ENCODE measurements at regions not wholly inside any gene's neighbourhood (a gene's known extent, or its start where the extent isn't known, plus 50 kb on each side); places are given as distances from the start of the nearest gene placed in this dataset.

DNA sequence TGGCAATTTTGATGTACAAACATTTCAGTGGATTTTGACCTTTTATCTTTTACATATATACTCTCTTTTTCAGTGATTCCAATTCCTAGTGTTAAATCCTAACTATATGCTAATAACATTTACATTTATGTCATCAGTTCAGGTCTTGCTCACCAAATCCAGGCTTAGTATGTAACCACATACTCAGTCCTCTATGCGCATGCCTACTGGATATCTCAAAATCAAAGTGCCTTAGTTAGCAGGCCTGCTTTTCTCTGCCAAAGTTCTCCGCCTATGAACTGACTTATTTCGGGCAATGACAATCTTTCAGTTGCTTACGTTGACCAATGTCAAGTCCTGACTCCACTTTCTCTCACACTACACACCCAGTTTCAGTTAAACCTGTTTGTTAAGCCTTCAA, 478.5 kb upstream of the SLITRK1 start:
- DNase-seq (ENCODE audit: low spot score): no peak

DNA sequence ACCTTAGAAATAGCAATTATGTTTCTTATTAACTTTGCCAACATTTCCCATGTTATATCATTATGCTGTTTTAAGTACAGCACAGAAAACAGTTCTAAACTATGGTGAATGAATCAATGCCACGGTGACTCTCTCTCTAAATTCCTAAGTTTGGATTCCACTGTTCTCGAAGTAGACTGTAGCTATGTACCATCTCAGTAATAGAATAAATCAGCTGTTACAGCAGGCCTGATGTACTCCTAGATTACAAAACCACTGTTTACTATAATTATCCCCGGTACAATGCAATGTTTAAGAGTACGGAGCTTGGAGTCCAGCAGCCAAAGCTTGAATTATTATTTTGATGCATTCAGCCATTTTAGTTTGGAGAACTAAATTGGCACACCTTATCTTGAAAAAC, 476.3 kb upstream of the SLITRK1 start:
- no peak for DNase-seq (ENCODE audit: low spot score)

- DNase-seq (ENCODE audit: low spot score): no peak
These were observed 470.7 kb upstream of the SLITRK1 start for GRCh38 chr13:84352946-84353345.

GRCh38 chr13:84339456-84339855, 457.2 kb upstream of the SLITRK1 start:
- DNase-seq (ENCODE audit: low spot score): no peak

GRCh38 chr13:84332346-84332745, 450.1 kb upstream of the SLITRK1 start:
- no peak for DNase-seq (ENCODE audit: low spot score)

GRCh38 chr13:84315527-84315926, 433.3 kb upstream of the SLITRK1 start:
- no peak for DNase-seq (ENCODE audit: low spot score)

DNA sequence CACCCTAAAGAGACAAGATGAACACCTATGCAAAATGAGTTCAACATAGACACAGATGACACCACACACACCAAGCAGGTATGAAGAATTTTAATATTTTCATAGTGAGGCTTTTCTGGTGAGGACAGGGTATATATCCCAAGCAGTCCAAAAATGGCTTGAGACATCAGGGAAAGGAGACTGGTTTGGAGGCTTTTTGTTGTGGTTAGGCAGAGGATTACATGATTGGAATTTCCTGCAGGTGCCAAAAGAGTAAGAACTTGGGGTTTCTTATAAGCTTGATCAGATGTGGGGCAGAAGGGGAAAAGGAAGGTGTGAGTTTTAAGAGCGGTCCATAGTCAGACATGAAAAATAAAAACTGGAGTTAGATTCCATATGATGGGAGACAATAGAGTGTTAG, 420.8 kb upstream of the SLITRK1 start:
- DNase-seq (ENCODE audit: low spot score): no peak

DNA sequence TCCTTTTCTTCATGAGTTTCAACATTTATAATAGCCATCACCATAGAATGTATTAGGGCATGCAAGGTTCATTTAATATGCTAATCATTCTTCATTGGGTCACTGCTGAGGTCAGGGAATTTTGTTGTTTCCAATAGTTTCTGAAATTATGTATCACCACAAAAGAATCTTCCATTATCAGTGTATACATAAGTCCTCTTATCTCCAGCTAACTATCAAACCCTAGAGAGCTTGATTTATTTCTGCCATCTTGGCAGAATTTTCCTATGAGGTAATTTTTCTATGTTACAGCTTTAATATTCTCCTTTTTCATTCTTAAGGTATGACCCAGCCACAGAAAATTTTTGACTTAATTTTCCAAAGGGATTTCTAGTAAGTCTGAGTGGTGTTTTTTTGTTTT, 415.0 kb upstream of the SLITRK1 start:
- no peak for DNase-seq (ENCODE audit: low spot score)

DNA sequence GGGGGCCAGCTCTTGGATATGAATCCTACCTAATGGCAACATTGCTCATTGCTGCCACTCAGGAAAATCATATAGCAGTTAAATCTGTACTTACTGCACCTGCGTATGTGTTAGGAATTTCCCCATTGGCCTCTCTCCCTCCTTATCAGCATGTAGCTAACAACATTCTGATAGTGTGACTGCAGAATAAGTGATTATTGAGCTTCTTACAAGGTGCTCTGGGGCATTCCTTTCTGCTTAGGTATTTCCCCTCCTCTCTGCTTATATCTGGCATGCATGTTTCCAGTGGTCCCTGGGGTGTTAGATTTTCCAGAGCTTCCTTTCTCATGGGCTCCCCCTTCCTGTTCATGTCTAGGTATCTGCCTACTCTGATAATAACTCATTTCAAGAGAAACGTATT, 414.1 kb upstream of the SLITRK1 start:
- no peak for DNase-seq (ENCODE audit: low spot score)

DNA sequence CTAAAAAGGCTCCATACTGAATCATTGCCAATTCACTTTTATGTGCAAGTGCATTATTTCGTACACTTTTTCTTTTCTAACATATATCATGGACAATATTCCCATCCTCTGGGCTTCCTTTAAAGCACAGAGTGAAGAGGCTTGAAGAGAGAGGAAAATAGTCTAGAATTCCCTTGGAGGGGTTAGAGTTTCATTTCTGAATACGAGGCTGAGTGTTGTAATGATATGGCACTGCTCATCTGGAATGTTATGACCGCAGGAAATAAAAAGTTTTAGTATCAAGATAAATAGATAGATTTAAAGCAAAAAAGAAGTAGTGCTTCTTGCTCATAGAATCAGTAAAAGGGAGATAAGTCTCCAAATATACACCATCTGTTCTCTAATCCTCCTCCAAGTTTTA, 412.3 kb upstream of the SLITRK1 start:
- no peak for DNase-seq (ENCODE audit: low spot score)

DNA sequence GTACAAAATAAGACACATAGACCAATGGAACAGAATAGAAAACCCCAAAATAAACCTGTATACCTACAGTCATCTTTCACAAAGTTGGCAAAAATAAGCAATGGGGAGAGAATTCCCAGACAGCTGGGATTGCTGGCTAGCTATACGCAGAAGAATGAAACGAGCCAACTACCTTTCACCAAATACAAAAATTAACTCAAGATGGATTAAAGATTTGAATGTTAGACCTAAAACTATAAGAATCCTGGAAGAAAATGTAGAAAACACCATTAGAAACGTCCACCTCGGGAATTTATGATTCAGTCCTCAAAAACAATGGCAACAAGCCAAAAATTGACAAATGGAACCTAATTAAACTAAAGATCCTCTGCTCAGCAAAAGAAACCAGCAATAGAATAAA, 408.1 kb upstream of the SLITRK1 start:
- DNase-seq (ENCODE audit: low spot score): no peak

DNA sequence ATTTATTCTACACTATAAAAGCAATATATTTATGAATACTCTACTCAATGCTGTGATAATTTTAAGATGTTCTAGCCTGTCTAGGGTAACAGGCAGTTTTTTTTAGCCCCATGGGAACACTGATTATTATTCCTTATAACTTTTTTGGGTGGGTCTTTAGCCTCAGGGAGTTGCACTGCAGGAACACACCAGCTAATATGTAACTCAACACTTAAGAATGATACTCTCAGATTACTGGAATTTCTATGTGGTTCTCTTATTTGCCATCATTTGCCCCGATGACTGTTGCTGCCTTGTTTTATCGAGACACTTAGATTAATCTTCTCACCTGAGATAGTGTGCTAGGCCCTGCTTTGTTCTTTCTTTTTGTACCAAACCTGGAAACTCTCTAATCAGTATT, 396.9 kb upstream of the SLITRK1 start:
- no peak for DNase-seq (ENCODE audit: low spot score)

GRCh38 chr13:84272877-84273562, 390.7 kb upstream of the SLITRK1 start:
- DNase-seq (ENCODE audit: low spot score): no peak

DNA sequence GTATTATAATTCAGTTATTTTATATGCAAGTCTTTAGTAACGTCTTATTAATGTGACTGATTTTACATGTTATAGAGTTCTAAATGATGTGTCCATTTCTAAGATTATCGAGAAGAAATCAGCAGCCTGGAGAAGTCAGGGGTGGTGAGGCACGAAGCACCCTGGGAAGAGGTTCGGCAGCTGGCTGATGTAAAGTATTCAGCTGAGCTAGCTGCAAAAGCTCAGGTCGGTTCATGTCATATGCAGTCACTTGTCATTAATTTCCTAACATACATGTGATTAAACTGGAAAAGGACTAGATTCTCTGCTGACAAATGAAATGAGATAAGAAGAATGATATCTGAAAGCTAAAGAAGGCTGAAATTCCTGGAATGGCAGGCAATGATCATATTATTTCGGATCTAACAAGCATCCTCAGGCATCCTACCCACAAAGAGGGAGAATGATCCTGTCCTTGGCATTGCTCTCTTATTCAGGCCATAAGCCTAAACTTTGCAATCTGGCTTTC, 383.0 kb upstream of the SLITRK1 start:
- DNase-seq (ENCODE audit: low spot score): no peak

GRCh38 chr13:84263354-84264069, 381.2 kb upstream of the SLITRK1 start:
- no peak for DNase-seq (ENCODE audit: low spot score)

GRCh38 chr13:84255226-84255797, 373.0 kb upstream of the SLITRK1 start:
- no peak for DNase-seq (ENCODE audit: low spot score)

- no peak for DNase-seq (ENCODE audit: low spot score)
These were observed 367.2 kb upstream of the SLITRK1 start for GRCh38 chr13:84249463-84249862.

DNA sequence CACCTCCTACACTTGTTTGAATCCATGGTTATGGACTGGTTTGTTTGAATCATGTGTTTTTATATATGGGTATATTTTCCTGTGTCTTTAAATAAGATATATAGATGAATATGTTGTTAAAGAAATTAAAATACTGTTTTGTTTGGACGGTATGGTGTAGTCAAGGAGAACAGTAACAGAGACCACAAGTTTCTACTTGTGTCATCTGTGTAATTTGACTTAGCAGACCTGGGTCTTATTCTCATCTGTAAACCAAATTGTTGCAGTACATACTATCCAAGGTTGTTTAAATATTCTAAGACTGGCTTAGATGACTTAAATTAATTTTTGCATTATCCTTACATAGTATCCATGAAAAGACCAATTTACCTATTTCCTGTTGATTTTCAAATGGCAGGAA, 361.1 kb upstream of the SLITRK1 start:
- DNase-seq (ENCODE audit: low spot score): no peak

GRCh38 chr13:84239032-84239431, 356.8 kb upstream of the SLITRK1 start:
- DNase-seq (ENCODE audit: low spot score): no peak

GRCh38 chr13:84238381-84238780, 356.1 kb upstream of the SLITRK1 start:
- DNase-seq (ENCODE audit: low spot score): no peak

GRCh38 chr13:84237143-84237542, 354.9 kb upstream of the SLITRK1 start:
- no peak for DNase-seq (ENCODE audit: low spot score)

DNA sequence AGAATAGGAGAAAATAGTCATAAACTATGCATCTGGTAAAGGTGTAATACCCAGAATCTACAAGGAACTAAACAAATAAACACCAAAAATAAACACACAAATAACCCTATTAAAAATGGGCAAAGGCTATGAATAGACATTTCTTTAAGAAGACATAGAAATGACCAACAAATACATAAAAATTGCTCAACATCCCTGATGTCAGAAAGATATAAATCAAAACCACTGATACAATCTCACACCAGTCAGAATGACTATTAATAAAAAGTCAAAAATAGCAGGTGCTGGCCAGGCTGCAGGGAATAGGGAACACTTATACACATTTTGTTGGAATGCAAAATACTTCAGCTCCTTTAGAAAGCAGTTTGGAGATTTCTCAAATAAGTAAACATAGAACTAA, 352.1 kb upstream of the SLITRK1 start:
- DNase-seq (ENCODE audit: low spot score): no peak

DNA sequence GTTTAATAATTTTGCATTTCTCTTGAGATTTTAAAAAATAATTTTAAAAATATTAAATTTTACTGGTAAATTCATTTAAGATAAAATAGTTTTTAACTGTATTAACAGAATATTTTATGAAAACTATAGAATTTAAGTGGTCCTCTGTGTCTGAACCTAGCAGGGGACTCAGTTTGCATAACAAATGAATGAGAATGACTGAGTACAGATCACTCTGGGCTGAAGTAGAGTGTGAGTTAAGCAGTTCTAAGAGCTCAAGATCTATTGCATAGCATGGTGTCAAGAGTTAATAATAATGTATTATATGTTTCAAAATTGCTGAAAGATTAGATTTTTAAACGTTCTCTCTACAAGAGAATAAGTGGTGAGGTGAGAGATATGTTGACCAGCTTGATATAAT, 348.3 kb upstream of the SLITRK1 start:
- no peak for DNase-seq (ENCODE audit: low spot score)
